GM10266 (cell line): ENCODE measurements at regions not wholly inside any gene's neighbourhood (a gene's known extent, or its start where the extent isn't known, plus 50 kb on each side); places are given as distances from the start of the nearest gene placed in this dataset.

Experiments used
- DNase-seq: peaks from one replicate; pipeline ENCODE4 v3.0.0; 2012; ENCODE audit errors: extremely low spot score
- TF ChIP-seq, protein P1 (sequence below): IDR thresholded peaks from 2 replicates; pipeline ENCODE4 v1.5.1; 2012; ENCODE audit warnings: mild to moderate bottlenecking, low read depth; ENCODE audit not compliant: control insufficient read depth, insufficient read depth; ENCODE audit errors: missing control alignments

- DNase-seq, result no peak
- TF ChIP-seq, protein P1, sequence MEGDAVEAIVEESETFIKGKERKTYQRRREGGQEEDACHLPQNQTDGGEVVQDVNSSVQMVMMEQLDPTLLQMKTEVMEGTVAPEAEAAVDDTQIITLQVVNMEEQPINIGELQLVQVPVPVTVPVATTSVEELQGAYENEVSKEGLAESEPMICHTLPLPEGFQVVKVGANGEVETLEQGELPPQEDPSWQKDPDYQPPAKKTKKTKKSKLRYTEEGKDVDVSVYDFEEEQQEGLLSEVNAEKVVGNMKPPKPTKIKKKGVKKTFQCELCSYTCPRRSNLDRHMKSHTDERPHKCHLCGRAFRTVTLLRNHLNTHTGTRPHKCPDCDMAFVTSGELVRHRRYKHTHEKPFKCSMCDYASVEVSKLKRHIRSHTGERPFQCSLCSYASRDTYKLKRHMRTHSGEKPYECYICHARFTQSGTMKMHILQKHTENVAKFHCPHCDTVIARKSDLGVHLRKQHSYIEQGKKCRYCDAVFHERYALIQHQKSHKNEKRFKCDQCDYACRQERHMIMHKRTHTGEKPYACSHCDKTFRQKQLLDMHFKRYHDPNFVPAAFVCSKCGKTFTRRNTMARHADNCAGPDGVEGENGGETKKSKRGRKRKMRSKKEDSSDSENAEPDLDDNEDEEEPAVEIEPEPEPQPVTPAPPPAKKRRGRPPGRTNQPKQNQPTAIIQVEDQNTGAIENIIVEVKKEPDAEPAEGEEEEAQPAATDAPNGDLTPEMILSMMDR, result no peak
These were observed 54.9 kb upstream of the PCDH8 start for GRCh38 chr13:52903320-52903719.

GRCh38 chr13:52899206-52899605 is 50.8 kb upstream of the PCDH8 start:
- TF ChIP-seq, protein P1, result no peak
- DNase-seq, result no peak
